ENCODE measurements at regions not wholly inside any gene's neighbourhood (a gene's known extent, or its start where the extent isn't known, plus 50 kb on each side); places are given as distances from the start of the nearest gene placed in this dataset.

- no peaks in the 10 kb centered on the region for H3K36me3 Mint-ChIP-seq (ENCODE audit: low read depth)
- peaks cover 35% of the 10 kb centered on the region for H3K4me1 Mint-ChIP-seq
- H3K4me3 Mint-ChIP-seq, result no peak overlapping the region
- TF ChIP-seq, protein P1, sequence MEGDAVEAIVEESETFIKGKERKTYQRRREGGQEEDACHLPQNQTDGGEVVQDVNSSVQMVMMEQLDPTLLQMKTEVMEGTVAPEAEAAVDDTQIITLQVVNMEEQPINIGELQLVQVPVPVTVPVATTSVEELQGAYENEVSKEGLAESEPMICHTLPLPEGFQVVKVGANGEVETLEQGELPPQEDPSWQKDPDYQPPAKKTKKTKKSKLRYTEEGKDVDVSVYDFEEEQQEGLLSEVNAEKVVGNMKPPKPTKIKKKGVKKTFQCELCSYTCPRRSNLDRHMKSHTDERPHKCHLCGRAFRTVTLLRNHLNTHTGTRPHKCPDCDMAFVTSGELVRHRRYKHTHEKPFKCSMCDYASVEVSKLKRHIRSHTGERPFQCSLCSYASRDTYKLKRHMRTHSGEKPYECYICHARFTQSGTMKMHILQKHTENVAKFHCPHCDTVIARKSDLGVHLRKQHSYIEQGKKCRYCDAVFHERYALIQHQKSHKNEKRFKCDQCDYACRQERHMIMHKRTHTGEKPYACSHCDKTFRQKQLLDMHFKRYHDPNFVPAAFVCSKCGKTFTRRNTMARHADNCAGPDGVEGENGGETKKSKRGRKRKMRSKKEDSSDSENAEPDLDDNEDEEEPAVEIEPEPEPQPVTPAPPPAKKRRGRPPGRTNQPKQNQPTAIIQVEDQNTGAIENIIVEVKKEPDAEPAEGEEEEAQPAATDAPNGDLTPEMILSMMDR (conservative IDR thresholded peaks at IDR 0.05), result no peak
- peaks cover 13% of the 10 kb centered on the region for H3K9me3 Mint-ChIP-seq
- H3K27me3 Mint-ChIP-seq (ENCODE audit: low read depth), result no peaks in the 10 kb centered on the region
- DNase-seq (ENCODE audit: low read depth, low spot score), result no peak
- no peak overlapping the region for H3K27ac Mint-ChIP-seq (ENCODE audit: unreplicated experiment)
These were observed 231.4 kb downstream of the BLID start for GRCh38 chr11:121884626-121885025.

DNA sequence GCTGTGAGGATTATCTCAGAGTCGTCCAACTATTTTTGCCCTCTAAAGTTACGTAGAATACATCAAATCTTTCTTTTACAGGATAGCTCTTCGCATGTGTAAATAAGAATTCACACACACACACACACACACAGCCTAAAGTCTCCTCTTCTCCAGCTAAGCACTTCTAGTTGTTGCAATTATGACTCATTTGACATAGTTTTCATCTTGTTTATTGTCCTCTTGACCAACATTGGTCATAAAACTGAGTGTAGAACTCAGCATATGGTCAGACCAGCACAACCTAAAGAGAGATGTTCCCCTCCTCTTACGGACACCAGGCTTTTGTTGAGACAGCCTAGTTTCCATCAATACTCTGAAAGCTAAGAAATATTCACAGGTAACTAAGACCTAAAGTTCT is 234.2 kb downstream of the BLID start:
- no peaks in the 10 kb centered on the region for H3K27me3 Mint-ChIP-seq (ENCODE audit: low read depth)
- DNase-seq (ENCODE audit: low read depth, low spot score), result no peak
- no peak overlapping the region for H3K4me3 Mint-ChIP-seq
- no peaks in the 10 kb centered on the region for H3K36me3 Mint-ChIP-seq (ENCODE audit: low read depth)
- TF ChIP-seq, protein P1 (conservative IDR thresholded peaks at IDR 0.05), result no peak
- peaks cover 19% of the 10 kb centered on the region for H3K4me1 Mint-ChIP-seq
- H3K9me3 Mint-ChIP-seq, result peaks cover 14% of the 10 kb centered on the region
- no peak overlapping the region for H3K27ac Mint-ChIP-seq (ENCODE audit: unreplicated experiment)

- peaks cover 9% of the 10 kb centered on the region for H3K9me3 Mint-ChIP-seq
- TF ChIP-seq, protein P1 (conservative IDR thresholded peaks at IDR 0.05), result no peak
- H3K27ac Mint-ChIP-seq (ENCODE audit: unreplicated experiment), result no peak overlapping the region
- H3K36me3 Mint-ChIP-seq (ENCODE audit: low read depth), result no peaks in the 10 kb centered on the region
- no peak for DNase-seq (ENCODE audit: low read depth, low spot score)
- no peaks in the 10 kb centered on the region for H3K4me1 Mint-ChIP-seq
- no peaks in the 10 kb centered on the region for H3K27me3 Mint-ChIP-seq (ENCODE audit: low read depth)
- no peak overlapping the region for H3K4me3 Mint-ChIP-seq
These were observed 238.9 kb downstream of the BLID start for GRCh38 chr11:121877152-121877551.

- DNase-seq (ENCODE audit: low read depth, low spot score), result no peak
- TF ChIP-seq, protein P1 (conservative IDR thresholded peaks at IDR 0.05), result no peak
- Mint-ChIP-seq H3K4me1 (no peaks in the 10 kb centered on the region), H3K27ac (ENCODE audit: unreplicated experiment) (no peak overlapping the region), H3K9me3 (no peaks in the 10 kb centered on the region), H3K27me3 (ENCODE audit: low read depth) (no peaks in the 10 kb centered on the region), H3K36me3 (ENCODE audit: low read depth) (no peaks in the 10 kb centered on the region), H3K4me3 (no peak overlapping the region)
These were observed 242.2 kb downstream of the BLID start for GRCh38 chr11:121873766-121874165.

DNA sequence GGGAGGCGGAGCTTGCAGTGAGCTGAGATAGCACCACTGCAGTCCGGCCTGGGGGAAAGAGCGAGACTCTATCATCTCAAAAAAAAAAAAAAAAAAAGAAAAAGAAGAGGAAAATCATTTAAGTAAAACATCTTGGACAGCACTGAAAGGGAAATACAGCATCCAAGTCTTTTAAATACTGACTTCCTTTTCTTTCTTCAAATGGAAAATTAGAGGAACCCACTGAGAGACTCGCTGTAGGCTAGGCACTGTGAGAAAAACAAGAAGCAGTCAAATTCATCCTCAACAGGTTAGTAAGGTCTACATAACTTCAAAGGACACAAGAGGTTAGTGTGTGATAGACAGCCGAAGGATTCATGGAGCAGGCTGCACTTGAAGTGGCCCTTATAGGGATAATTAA is 243.7 kb downstream of the BLID start:
- Mint-ChIP-seq H3K27me3 (ENCODE audit: low read depth) (no peaks in the 10 kb centered on the region), H3K36me3 (ENCODE audit: low read depth) (no peaks in the 10 kb centered on the region), H3K4me3 (no peak overlapping the region), H3K4me1 (no peaks in the 10 kb centered on the region), H3K27ac (ENCODE audit: unreplicated experiment) (no peak overlapping the region), H3K9me3 (no peaks in the 10 kb centered on the region)
- DNase-seq (ENCODE audit: low read depth, low spot score), result no peak
- TF ChIP-seq, protein P1 (conservative IDR thresholded peaks at IDR 0.05), result no peak
